ENCODE measurements at regions not wholly inside any gene's neighbourhood (a gene's known extent, or its start where the extent isn't known, plus 50 kb on each side); places are given as distances from the start of the nearest gene placed in this dataset.

DNA sequence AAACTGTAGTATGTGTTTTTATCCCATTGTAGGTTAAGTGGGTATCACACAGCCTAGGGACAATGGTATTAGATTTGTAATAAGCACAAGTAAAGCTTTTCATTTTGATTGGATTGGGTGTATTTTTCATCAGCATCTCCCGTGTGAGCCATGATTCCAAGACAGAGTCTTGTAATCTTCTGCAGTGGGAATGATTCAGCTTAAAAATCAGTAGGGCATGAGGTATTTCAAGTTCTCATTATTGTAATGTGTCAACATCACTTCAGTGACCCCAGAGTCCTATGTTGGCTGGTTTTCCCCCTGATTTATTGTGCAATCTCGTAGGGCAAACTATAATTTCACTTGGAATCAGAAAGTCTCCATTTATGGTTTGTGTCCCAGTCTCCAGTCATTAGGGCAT is 833.2 kb upstream of the RBFOX1 start:
- ChIA-PET CTCF (no interaction called here), POLR2A (ENCODE audit: low non-redundant PET) (no interaction called here)
- no peak for DNase-seq (ENCODE audit: low spot score)
- TF ChIP-seq, protein P1, sequence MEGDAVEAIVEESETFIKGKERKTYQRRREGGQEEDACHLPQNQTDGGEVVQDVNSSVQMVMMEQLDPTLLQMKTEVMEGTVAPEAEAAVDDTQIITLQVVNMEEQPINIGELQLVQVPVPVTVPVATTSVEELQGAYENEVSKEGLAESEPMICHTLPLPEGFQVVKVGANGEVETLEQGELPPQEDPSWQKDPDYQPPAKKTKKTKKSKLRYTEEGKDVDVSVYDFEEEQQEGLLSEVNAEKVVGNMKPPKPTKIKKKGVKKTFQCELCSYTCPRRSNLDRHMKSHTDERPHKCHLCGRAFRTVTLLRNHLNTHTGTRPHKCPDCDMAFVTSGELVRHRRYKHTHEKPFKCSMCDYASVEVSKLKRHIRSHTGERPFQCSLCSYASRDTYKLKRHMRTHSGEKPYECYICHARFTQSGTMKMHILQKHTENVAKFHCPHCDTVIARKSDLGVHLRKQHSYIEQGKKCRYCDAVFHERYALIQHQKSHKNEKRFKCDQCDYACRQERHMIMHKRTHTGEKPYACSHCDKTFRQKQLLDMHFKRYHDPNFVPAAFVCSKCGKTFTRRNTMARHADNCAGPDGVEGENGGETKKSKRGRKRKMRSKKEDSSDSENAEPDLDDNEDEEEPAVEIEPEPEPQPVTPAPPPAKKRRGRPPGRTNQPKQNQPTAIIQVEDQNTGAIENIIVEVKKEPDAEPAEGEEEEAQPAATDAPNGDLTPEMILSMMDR (conservative IDR thresholded peaks at IDR 0.05; ENCODE audit: low read depth): no peak
- no peak overlapping the region for H3K27ac ChIP-seq

DNA sequence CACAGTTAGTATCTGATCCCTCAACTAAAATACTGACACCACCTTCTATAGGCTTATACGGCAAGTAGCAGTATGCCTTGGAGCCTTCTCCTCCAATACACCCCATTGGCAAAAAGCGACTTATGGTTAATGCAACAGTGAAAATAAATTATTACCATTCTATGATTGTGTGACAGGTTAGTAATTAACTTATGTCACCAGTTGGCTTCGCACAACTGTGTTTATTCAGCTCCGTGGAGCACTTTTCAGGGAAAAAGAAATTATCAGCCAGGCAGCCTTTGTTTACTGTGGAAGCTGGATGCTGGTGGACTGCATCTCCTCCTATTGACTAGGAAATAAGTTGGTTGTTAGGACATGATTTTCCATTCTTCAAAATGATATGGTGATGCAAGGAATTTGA is 833.8 kb upstream of the RBFOX1 start:
- TF ChIP-seq, protein P1 (conservative IDR thresholded peaks at IDR 0.05; ENCODE audit: low read depth): no peak
- no peak for DNase-seq (ENCODE audit: low spot score)
- ChIA-PET POLR2A (ENCODE audit: low non-redundant PET) (no interaction called here), CTCF (no interaction called here)
- no peak overlapping the region for H3K27ac ChIP-seq

DNA sequence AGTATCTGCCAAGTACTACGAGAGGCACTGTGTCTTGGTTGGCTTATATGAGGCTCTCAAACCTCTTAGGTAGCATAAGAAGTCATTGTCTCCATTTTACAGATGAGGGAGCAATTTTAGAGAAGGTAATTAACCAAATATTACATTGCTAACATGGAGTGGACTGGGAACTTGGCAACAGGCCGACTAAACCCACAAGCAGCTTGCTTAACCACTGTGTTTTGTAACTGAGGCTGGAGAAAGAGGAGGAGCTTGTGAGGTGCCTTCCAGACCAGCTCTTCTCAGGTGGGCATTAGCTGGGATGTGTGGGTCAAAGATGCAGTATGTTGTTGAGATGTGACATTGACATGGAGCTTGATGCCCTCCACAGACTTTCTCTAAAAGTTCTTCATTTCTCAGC is 835.6 kb upstream of the RBFOX1 start:
- CTCF ChIA-PET: no interaction called here
- no peak overlapping the region for H3K27ac ChIP-seq
- TF ChIP-seq, protein P1 (conservative IDR thresholded peaks at IDR 0.05; ENCODE audit: low read depth): no peak
- DNase-seq (ENCODE audit: low spot score): no peak
- POLR2A ChIA-PET (ENCODE audit: low non-redundant PET): no interaction called here

DNA sequence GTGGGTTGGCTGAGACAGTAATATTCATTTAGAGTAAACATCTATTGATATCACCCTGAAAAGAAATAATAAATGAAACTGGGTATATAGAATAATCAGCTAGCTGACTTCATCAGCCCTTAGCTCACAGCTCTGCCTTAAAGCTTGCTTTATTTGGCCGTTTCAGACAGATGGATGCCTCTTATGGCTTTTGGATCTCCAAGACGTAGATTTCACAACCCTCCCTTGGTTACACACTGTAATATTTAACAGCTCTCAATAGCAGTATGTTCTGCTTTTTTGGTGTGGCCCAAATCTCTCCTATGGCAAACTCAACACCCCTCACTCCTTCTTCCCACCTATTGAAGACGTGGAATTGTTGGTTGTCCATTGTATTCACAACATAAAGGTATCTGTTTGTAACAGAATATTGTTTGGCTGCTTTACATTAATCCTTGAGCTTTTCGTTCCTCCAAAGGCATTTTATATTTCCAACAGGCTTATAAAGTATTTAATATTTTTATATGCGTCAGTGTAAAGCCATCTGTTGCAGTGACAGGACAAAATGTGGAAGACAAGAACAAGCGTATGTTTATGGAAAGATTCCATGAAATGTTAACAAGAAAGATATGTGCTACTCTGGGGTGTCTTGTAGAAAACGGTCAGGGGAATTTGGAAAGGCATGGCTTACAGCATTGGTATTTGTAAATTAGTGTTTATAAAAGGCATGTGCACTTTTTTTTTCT is 837.0 kb upstream of the RBFOX1 start:
- POLR2A ChIA-PET (ENCODE audit: low non-redundant PET): no interaction called here
- no peak overlapping the region for H3K27ac ChIP-seq
- CTCF ChIA-PET: no interaction called here
- TF ChIP-seq, protein P1 (conservative IDR thresholded peaks at IDR 0.05; ENCODE audit: low read depth): no peak
- DNase-seq (ENCODE audit: low spot score): no peak

DNA sequence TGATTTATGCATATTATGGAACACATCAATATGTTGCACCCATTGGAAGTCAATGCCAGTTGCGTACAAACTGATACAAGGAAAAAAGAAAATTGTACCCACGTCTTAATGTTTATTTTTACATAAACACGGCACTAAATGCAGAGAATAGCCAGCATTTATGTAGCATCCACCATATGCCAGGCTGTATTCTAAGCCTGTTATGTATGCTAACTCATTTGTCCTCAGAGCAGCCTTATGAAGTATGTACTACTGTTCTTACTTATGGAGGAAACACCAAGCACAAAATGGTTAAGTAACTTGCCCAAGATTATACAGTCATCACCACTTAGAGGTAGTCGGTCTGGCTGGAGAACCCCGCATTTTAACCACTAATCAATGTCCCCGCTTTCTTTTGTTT is 837.9 kb upstream of the RBFOX1 start:
- CTCF ChIA-PET: no interaction called here

DNA sequence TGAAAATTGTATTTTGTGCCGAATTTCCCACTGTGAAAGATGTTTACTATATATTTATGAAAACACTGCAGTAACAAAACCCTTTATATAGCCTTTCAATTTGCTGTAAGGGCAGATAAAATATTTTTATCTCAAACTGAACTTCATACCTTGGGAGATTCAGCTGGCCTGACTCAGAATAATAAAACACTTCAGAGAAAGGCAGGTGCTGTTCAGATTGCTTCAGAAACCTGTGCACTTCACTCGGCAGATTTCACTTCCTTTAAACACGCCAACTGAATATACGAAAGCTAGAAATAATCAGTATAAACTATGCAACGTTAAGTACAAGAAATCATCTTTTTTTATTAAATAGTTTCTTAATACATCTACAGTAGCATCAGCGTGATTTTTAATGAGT is 839.1 kb upstream of the RBFOX1 start:
- TF ChIP-seq, protein P1 (conservative IDR thresholded peaks at IDR 0.05; ENCODE audit: low read depth): no peak
- no peak for DNase-seq (ENCODE audit: low spot score)
- POLR2A ChIA-PET (ENCODE audit: low non-redundant PET): no interaction called here
- CTCF ChIA-PET: no interaction called here
- H3K27ac ChIP-seq: no peak overlapping the region

More for the DNA sequence above, 837.9 kb upstream of the RBFOX1 start:
- POLR2A ChIA-PET (ENCODE audit: low non-redundant PET): no interaction called here
- no peak overlapping the region for H3K27ac ChIP-seq
- no peak for DNase-seq (ENCODE audit: low spot score)
- TF ChIP-seq, protein P1 (conservative IDR thresholded peaks at IDR 0.05; ENCODE audit: low read depth): no peak

All from RWPE1 (cell line).